ENCODE measurements at regions not wholly inside any gene's neighbourhood (a gene's known extent, or its start where the extent isn't known, plus 50 kb on each side); places are given as distances from the start of the nearest gene placed in this dataset.
"Not testable (repeated sequence)": the region's sequence is repeated elsewhere in the genome, so short reads cannot be mapped to it uniquely, and the experiment has no call there.

- DNase-seq: peak; percentile 87
- Histone ChIP-seq H3K36me3 (replicated peaks) (no peaks in the 10 kb centered on the region), H3K27ac (peak overlapping the region; percentile 92), H3K27me3 (replicated peaks) (no peaks in the 10 kb centered on the region), H3K4me3 (ENCODE audit: low read depth, low read length) (no peak overlapping the region)
- no peak for TF ChIP-seq CTCF (IDR thresholded peaks at IDR 0.05; ENCODE audit: low read depth, low read length, missing control alignments)
- in situ Hi-C loops (cut with HindIII; ENCODE audit: low pct_ligation_motif_present, low sequenced_read_pairs): no loop called here
These were observed 78.7 kb upstream of the PRSS16 start for GRCh38 chr6:27168586-27169443.

- in situ Hi-C loops (cut with HindIII; ENCODE audit: low pct_ligation_motif_present, low sequenced_read_pairs); H3K27me3 ChIP-seq (replicated peaks); H3K27ac ChIP-seq; H3K36me3 ChIP-seq (replicated peaks); DNase-seq; H3K4me3 ChIP-seq (ENCODE audit: low read depth, low read length): not testable (repeated sequence)
These were observed 74.8 kb upstream of the PRSS16 start for GRCh38 chr6:27172524-27173231.

GRCh38 chr6:27173232-27173601, 74.3 kb upstream of the PRSS16 start:
- H3K27me3 ChIP-seq (replicated peaks); H3K27ac ChIP-seq; H3K36me3 ChIP-seq (replicated peaks); H3K4me3 ChIP-seq (ENCODE audit: low read depth, low read length); in situ Hi-C loops (cut with HindIII; ENCODE audit: low pct_ligation_motif_present, low sequenced_read_pairs); DNase-seq: not testable (repeated sequence)

- no peak for DNase-seq
- no peak for TF ChIP-seq CTCF (IDR thresholded peaks at IDR 0.05; ENCODE audit: low read depth, low read length, missing control alignments)
- no peak overlapping the region for H3K27ac ChIP-seq
- H3K27me3 ChIP-seq (replicated peaks): no peaks in the 10 kb centered on the region
- no peaks in the 10 kb centered on the region for H3K36me3 ChIP-seq (replicated peaks)
- H3K4me3 ChIP-seq (ENCODE audit: low read depth, low read length): no peak overlapping the region
- in situ Hi-C loops (cut with HindIII; ENCODE audit: low pct_ligation_motif_present, low sequenced_read_pairs): no loop called here
These were observed 72.5 kb upstream of the PRSS16 start for GRCh38 chr6:27174958-27175357.

- DNase-seq: peak; percentile 28
- in situ Hi-C loops (cut with HindIII; ENCODE audit: low pct_ligation_motif_present, low sequenced_read_pairs): no loop called here
- Histone ChIP-seq H3K4me3 (ENCODE audit: low read depth, low read length) (no peak overlapping the region), H3K27me3 (replicated peaks) (no peaks in the 10 kb centered on the region), H3K36me3 (replicated peaks) (no peaks in the 10 kb centered on the region), H3K27ac (no peak overlapping the region)
- TF ChIP-seq CTCF (IDR thresholded peaks at IDR 0.05; ENCODE audit: low read depth, low read length, missing control alignments): no peak
These were observed 71.4 kb upstream of the PRSS16 start for GRCh38 chr6:27176096-27176495.

GRCh38 chr6:27176523-27177484, 70.7 kb upstream of the PRSS16 start:
- H3K36me3 ChIP-seq (replicated peaks): no peaks in the 10 kb centered on the region
- no peak for TF ChIP-seq CTCF (IDR thresholded peaks at IDR 0.05; ENCODE audit: low read depth, low read length, missing control alignments)
- peak overlapping the region; percentile 70 for H3K27ac ChIP-seq
- DNase-seq: peak; percentile 42
- no peaks in the 10 kb centered on the region for H3K27me3 ChIP-seq (replicated peaks)
- peak overlapping the region; percentile 96 for H3K4me3 ChIP-seq (ENCODE audit: low read depth, low read length)
- in situ Hi-C loops (cut with HindIII; ENCODE audit: low pct_ligation_motif_present, low sequenced_read_pairs): no loop called here
